GM18907 (cell line): ENCODE measurements at regions not wholly inside any gene's neighbourhood (a gene's known extent, or its start where the extent isn't known, plus 50 kb on each side); places are given as distances from the start of the nearest gene placed in this dataset.
A peak's percentile ranks its signal among the peaks of the same experiment; 100 is the strongest.
"Not testable (repeated sequence)": the region's sequence is repeated elsewhere in the genome, so short reads cannot be mapped to it uniquely, and the experiment has no call there.

Experiments used
- ATAC-seq: cut with Tn5 transposase; IDR thresholded peaks from one replicate; pipeline ENCODE4 v1.9.1; 2021; ENCODE audit warnings: mild to moderate bottlenecking, moderate library complexity; ENCODE audit not compliant: unreplicated experiment

DNA sequence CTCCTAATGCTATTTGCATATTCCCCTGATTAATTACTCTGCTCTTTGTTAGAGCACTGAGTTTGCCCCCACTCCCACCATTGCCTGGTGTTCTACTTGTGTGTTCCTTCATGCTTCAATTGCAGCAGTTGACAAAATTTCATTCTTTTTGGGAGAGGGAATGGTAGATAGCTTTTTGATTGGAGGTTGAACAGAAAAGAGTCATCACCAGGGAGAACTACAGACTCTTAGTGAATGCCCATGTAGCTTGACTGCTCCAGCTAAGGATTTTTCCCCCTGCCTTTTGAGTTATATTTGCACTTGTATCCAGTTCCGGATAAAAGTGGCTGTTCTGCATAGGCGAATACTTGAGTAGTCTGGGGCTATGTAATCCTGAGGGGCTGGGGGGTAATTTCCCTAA lies 183.9 kb downstream of the ETNK1 start:
- ATAC-seq: no peak

DNA sequence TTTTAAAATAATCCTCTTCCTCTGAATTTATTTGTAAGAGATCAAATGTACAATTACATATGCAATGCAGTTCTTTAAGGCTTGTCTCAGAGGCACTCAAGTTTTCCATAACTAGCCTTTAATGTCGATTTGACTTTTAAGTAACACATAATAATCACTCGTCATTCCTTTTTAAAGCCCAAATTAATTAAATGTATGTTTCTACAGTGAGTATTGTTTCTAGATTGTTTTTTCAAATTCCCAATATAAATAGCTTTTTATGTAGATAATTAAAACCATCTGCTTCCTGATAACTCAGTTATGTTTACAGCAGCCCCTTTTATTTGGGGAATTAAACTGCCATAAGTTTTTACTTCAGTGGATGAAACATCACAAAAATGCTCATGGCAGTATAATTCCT lies 185.1 kb downstream of the ETNK1 start:
- ATAC-seq: no peak

DNA sequence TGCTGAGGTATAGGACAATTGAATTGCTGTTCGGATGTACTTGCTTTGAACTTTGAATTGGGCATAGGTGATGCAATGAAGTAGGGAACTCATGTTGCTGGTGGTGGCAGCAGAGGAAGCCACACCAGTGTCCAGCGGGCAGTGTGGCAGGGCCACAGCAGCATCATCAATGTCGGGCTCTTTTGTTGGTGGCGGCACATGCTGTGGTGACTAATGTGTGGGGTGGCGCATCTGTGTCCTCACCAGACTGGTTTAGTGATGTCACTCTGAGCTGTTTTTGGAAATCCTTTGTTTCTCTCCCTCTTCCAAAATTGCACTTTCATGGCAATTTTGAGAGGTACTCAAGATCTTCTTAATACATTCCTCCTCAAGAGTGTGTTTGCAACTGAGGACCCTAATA lies 187.6 kb downstream of the ETNK1 start:
- no peak for ATAC-seq

DNA sequence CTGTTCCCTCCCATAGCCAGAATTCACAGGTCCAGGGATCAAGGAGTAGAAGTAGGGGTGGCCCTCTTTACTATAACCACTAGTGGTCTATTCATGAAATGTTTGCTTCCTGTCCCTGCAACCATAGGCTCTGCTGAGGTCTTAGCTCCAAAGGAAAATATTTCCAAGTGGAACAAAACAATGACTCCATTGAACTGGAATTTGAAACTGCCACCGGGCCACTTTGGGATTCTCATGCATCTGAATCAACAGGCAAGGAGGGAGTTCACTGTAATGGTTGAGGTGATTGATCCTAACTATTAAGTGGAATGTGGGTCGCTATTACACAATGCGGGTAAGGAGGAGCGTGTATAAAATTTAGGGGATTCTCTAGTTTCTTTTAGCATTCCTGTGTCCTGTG lies 197.0 kb downstream of the ETNK1 start:
- no peak for ATAC-seq

DNA sequence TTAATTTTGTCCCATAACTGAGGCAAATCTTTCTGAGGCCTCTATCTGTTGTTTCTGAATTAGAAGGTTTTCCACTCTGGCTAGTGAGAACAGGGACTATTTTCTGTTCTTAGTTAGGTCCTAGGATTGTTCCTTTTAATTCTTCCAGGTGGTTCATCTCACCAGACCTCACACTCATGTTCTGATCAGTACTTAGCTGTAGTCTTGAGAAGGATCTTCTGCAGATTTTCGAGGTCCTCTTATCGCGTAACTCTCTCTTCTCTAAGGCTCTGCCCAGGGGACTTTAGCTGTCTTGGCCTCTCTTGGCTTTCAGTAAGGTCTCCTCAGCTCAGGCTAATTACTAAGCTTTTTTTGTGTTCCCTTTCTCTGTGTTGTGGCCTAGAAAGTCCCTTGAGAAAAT lies 201.1 kb downstream of the ETNK1 start:
- no peak for ATAC-seq

DNA sequence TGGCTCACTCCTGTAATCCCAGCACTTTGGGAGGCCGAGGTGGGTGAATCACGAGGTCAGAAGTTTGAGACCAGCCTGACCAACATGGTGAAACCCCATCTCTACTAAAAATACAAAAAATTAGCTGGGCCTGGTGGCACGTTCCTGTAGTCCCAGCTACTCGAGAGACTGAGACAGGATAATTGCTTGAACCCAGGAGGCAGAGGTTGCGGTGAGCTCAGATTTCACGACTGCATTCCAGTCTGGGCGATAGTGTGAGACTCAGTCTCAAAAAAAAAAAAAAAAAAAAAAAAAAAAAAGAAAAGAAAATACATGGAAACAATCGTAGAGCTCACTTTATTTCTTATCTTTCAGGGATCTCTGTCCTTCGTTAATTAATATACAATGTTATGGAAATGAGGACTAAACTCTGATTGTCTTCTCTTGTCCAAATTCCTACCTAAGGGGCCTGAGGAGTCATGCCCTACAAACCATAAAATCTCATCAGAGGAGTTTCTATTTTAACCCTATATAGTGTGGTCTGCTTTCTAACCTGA lies 201.5 kb downstream of the ETNK1 start:
- not testable (repeated sequence) for ATAC-seq

DNA sequence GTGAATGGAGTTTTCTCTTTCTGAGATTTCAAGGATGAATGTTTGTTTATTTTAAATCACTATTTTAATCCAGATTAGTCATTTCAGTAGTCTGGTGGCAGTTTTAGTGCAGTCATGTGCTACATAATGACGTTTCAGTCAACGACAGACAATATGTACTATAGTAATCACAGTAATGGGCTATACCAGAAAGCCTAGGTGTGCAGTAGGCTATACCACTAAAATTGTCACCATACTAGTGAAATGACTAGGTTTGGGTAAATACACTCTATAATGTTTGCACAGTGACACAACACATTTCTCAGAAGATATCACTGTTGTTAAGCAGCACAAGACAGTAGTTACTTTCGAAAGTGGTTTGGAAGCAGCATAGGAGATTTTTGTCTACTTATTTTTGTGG lies 203.1 kb downstream of the ETNK1 start:
- peak; percentile 80 for ATAC-seq

DNA sequence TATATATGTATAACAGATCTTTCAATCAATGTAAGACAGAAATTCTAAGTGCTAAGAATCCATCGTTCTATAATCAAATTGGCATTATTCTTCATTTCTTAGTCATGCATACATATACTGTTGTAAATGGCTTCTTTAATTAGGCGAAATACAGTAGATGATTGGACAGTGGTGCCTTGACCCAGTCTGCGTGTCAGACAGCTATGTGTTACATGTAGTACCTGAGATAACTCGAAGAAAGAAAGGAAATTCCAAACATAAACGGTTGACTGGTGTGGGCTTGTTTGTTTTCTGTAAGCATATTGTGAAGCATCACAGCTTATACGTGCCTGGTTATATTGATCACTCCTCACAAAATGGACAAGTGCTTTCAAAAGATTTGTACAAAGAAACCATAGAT lies 210.5 kb downstream of the ETNK1 start:
- no peak for ATAC-seq

DNA sequence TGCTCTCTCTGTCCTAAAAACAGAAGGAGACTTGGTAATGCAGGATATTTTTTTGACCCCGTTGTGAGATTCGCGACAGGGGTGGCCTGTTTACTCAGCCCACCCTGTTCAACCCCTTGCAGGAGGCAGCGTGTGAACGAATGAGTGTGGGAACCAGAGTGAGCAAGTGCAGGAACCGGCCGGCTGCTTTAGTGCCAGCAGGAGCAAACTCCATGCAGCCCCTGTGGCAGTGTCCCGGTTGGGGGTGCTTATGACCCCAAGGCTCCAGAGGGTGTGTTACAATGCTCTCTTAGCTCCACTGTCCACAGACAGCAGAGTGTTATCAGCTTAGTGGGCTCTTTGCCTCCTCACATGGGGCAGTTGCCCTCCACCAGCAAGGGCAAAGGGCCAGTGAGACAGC lies 225.2 kb downstream of the ETNK1 start:
- no peak for ATAC-seq

DNA sequence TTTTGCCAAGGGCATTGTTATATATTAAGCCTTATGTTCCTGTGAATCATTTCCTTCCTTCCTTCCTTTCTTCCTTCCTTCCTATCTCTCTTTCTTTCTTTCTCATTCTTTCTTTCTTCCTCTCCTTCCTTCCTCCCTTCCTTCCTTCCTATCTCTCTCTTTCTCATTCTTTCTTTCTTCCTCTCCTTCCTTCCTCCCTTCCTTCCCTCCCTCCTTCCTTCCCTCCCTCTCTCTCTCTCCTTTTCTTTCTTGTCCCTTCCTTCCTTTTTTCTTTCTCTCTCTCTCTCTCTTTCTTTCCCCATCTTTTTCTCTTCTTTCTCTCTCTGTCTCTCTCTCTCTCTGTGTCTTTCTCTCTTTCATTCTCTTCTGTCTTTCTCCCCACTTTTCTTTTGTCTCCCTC lies 226.6 kb downstream of the ETNK1 start:
- ATAC-seq: no peak

DNA sequence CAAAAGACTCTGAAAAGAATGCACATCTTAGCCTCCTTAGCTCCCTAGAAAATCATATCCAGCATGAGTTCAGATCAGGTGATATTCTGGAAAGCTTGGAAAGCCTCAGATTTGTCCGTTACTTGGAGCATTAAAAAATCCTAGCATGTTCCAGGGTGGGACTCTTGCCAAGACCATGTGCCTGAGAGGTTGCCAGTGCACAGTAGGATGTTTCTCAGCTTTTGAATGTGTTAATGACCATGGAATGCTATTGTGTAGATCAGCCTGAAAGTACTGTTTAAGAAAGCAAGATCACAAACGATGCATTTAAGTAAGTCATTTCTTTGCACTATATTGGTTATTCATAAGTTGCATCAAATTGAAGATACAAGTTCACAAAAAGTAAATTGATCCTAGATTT lies 230.5 kb downstream of the ETNK1 start:
- ATAC-seq: no peak

DNA sequence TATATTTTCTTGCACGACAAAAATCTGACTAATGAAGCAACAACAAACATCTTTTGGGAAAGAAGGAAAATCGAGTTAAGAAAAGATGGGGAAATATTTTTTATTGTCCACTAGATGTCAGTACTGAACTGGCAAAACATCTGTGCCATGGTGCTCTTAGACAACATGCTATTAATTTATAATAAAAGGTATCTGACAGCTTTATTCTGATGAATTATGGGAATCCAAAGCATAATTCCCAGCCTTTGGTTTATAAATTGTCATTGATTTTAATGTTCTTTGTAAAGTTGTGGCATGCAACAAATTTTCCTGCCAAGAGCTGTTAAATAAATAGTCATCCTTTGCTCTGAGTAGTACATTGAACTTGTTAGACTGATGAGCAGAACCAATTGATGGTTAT lies 231.2 kb downstream of the ETNK1 start:
- no peak for ATAC-seq

DNA sequence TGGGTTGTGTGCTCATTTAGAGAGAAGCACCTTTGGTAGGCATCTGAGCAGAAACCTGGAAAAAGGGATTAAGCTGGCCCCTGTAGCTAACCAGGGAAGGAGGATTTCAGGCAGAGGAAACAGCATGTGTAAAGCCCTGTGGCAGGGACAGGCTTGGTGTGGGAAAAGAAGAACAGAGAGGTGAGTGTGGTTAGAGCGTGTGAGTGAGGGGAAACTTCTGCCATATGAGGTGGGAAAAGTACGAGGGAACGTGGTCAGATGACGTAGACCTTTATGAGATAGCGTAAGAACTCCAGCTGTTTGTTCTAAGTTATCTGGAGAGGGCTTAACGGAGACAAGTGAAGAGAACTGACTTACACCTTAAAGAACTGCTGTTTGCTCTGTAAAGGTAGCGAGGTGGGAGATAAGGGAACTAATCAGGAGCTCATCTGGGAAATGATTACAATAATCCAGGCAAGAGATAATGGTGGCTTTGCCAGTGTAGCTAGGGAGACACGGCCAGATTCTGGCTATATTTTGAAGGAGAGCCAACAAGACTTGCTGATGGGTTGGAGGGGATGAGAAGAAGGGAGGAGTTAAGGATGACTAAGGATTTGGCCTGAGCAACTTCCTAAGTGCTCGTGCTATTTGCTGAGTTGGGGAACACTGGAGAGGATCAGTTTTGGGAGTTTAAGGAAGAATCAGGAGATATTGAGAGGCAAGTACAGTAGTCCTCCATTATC lies 234.0 kb downstream of the ETNK1 start:
- no peak for ATAC-seq

DNA sequence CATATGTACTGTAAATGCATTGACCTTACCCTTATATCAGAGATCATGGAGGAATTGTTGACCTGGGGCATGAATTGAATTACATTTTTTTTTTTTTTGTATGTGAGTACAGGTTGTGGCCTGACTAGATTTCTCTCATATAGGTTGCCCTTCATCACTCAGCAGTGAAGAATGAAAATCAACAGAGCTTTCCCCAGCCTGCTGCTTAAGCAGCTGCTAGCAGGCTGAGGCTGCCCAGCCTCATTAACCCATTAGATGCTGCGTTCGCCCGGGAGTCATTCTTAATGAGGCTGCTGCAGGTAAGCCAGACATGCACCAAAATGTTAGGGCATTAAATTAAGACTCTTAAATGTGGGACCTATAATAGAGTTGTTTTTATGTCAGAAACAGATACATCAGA lies 236.0 kb downstream of the ETNK1 start:
- no peak for ATAC-seq

DNA sequence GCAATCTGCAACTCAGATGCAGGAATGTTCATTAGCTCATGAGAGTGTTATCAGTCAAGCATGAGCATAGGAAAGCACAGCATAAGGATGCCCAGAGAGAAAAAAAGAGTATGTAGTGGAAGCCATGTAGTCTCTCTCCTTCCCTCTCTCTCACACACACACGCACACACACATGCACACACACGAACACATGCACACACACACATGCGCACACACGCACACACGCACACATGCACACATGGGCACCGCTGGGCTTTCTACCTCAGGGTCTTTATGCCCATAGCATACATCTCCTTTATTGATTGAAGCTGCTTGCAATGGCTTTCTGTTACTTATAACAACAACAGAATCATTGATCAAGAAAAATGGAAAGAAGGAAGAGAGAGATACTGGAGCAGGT lies 240.9 kb downstream of the ETNK1 start:
- no peak for ATAC-seq

DNA sequence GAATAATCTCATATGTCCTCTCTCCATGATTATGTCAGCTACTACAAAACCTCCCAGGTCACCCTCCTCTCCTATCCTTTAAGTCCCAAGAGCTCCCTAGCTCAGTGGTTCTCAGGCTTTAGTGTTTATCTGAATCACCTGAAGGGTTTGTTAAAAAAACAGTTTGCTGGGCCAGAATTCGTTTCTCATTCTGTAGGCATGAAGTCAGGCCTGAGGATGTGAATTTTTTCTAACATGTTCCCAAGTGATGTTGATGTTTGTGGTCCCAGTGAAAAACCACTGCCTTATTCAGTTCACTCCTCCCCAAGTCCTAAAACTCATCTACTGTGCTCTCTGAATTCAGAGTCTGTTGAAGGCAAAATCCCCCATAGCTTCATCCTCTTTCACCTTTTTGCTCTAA lies 241.4 kb downstream of the ETNK1 start:
- ATAC-seq: no peak

DNA sequence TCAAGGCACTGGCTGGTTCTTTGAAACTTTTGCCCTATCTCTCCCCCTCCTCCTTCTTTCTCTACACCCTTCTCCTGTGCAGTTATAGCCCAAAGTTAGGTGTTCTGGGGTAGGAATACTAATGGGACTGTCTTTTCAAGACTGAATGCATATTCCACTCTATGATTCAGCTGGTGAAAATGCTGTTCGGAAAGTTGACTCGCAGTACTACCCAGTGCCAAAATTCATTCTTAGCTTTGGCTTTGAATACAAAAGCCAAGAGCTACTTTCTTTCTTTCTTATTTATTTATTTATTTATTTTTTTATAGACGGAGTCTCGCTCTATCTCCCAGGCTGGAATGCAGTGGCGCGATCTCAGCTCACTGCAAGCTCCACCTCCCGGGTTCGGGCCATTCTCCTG lies 249.2 kb downstream of the ETNK1 start:
- no peak for ATAC-seq

DNA sequence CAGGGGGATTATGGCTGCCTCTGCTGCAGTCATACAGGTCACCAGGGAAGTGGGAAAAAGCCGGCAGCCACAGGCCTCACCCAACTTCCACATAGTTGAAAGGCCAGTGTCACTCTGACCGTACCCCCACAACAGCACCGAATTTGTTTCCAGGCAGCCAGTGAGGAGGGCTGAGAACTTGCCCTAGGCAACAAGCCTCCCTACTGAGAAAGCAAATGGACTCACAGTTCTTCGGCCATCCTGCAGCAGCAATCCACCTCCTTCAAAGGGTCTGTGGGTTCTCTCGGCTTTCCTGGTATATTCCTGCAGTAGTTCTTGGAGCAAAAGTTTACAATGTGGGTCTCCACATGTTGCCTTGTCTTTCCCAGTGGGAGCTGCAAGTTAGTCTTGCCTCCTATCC lies 251.3 kb downstream of the ETNK1 start:
- no peak for ATAC-seq

DNA sequence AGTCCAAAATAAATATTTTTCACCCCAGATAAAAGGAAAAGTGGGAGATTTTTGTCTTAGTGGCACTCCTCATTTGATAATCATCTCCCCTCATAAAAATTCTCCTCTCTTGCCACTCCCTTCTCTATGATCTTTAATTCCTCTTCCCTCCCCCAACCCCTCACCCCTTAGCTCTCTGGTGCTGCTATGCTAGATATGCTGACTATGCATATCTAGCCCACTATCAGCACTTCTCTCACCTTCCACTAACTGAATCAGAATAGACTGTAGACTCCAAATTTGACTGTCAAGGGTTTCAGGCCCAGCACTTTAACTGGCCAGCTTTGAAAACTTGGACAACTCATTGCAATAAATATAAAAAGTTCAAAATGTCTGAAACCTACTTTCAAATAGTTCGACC lies 254.2 kb downstream of the ETNK1 start:
- no peak for ATAC-seq

DNA sequence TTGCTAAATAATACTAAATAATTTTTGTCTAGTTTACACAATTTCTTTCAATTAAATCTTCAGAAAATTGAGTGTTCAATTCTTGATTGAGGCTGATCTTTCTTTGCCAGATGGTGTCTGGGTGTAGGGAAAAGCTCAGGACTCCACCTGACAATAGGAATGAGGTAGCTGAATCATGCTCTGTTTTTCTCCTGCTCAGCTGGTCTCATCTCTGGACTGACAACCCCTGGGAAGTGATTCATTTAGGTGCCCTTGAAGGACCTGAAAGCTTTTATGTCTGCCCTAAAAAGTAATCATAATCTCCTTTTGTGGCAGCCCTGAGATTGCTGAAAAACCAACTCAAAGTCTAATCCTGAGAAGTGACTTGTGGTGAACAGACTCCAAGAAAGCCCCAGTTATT lies 255.4 kb downstream of the ETNK1 start:
- no peak for ATAC-seq

DNA sequence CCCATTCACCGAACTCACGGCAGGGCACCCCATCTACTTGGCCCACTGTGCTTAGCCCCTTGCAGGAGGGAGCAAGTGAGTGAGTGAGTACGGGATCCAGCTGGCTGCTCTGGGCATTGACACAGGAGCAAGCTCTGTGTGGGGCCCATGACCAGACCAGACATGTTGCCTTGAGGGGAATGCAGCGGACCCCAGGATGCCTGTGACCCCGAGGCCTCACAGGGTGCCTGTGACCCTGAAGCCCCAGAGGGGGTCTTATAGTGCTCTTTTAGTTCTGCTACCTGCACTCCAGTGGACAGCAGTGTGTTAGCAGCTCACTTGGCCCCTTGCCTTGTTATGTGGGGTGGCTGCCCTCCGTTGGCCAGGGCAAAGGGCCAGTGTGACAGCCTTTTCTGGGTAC lies 255.8 kb downstream of the ETNK1 start:
- no peak for ATAC-seq

DNA sequence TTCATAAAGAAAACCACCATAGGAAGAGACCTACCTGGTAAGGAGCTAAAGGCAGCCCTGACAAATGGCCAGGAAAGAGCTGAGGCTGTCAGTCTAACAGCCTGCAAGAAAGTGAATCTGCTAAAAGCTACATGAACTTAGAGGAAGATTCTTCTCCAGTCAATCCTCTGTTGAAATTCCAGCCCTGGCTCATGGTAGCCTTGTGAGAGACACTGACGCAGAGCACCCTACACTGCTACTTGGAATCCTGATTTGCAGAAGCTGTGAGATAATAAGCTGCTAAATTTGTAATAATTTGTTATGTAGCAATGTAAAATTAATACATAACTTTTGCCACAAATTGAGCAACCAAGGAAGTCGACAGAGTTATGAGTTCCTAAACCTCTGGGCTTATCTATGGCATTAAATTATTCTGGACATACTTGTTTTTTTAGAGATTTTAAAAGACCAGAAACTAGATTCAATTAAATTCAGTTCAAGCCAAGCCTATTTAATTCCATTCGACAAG lies 257.0 kb downstream of the ETNK1 start:
- no peak for ATAC-seq

DNA sequence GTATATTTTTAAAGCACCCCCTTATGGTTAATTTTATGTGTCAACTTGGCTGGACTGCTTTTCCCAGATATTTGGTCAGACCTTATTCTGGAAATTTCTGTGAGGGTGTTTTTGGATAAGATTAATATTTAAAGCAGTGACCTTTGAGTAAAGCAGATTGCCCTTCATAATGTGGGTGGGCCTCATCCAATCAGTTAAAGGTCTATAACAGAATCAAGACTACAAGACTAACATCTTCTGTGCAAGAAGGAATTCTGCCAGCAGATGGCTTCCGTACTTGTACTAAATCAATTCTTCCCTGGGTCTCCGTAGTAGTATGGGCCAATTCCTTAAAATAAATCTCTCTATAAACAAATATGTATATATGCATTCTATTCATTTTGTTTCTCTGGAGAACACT lies 257.6 kb downstream of the ETNK1 start:
- no peak for ATAC-seq
